GM12878 (cell line): ENCODE measurements at regions not wholly inside any gene's neighbourhood (a gene's known extent, or its start where the extent isn't known, plus 50 kb on each side); places are given as distances from the start of the nearest gene placed in this dataset.

ENCODE experiments used
- ATAC-seq: fragments of 200-7000 bp; cut with Tn5 transposase; 3 replicates; pipeline ENCODE4 v1.9.1; 2020; ENCODE audit warnings: mild to moderate bottlenecking, moderate library complexity
- BruUV-seq: library from RNA; stranded (reverse); fragments of 400-500 nt; replicated peaks from 2 replicates; lab custom pipeline; 2021; lab: Mats Ljungman, UMichigan
- CTCF ChIA-PET: fragments of 300-600 bp; sonication (Branson Sonifier 250); formaldehyde crosslinking; extraction: SDS; loops from one replicate; lab custom pipeline; 2021; ENCODE audit warnings: inconsistent platforms; lab: Yijun Ruan, JAX
- POLR2A ChIA-PET: fragments of 350-600 bp; formaldehyde crosslinking; extraction: SDS; loops from one replicate; lab custom pipeline; 2021; ENCODE audit warnings: inconsistent platforms; lab: Charles Lee
- RAD21 ChIA-PET: fragments of 300-600 bp; sonication (Branson Sonifier 250); formaldehyde crosslinking; loops from one replicate; lab custom pipeline; 2023; ENCODE audit warnings: antibody characterized with exemption; ENCODE audit not compliant: unreplicated experiment; lab: Charles Lee
- SMC1A ChIA-PET: fragments of 300-600 bp; sonication (Branson Sonifier 250); formaldehyde crosslinking; loops from one replicate; lab custom pipeline; 2023; ENCODE audit not compliant: unreplicated experiment, uncharacterized antibody; lab: Charles Lee
- DNase-seq: peaks from one replicate; pipeline ENCODE4 v3.0.0-alpha.2; 2011; ENCODE audit warnings: low read depth, low spot score
- FAIRE-seq: peaks from 3 replicates; lab custom pipeline; 2011; peaks lifted over from hg19 to GRCh38; lab: Jason Lieb, UNC
- H2AFZ ChIP-seq: 2 replicates; pipeline ENCODE4 v1.6.0; 2011; ENCODE audit warnings: low read depth, low read length, control low read depth; ENCODE audit not compliant: control insufficient read depth
- H3K27ac ChIP-seq: 2 replicates; pipeline ENCODE4 v1.5.1; 2011; ENCODE audit warnings: control low read depth; ENCODE audit not compliant: control insufficient read depth, insufficient read depth
- H3K27me3 ChIP-seq, 2 experiments: replicated peaks in 1 of 2; 2 replicates each; pipeline versions ENCODE4 v1.6.0 to v1.6.1; 2011; ENCODE audit warnings: low read length in 1 of 2; ENCODE audit not compliant: control insufficient read depth in 2 of 2, insufficient read depth in 2 of 2
- H3K36me3 ChIP-seq, 2 experiments: 2 replicates each; pipeline ENCODE4 v1.5.1; 2011; ENCODE audit warnings: low read length in 1 of 2; ENCODE audit not compliant: control insufficient read depth in 2 of 2, insufficient read depth in 2 of 2
- H3K4me1 ChIP-seq: 2 replicates; pipeline ENCODE4 v1.6.1; 2011; ENCODE audit warnings: mild to moderate bottlenecking, low read length, moderate library complexity, mixed read lengths; ENCODE audit not compliant: control insufficient read depth, insufficient read depth
- H3K4me2 ChIP-seq: 2 replicates; pipeline ENCODE4 v1.6.0; 2011; ENCODE audit warnings: control low read depth; ENCODE audit not compliant: control insufficient read depth, insufficient read depth
- H3K4me3 ChIP-seq: fragments of 200-600 bp; sonication (generic); 2 replicates; pipeline ENCODE4 v1.5.1; 2016
- H3K79me2 ChIP-seq: 2 replicates; pipeline ENCODE4 v1.6.0; 2011; ENCODE audit warnings: low read length; ENCODE audit not compliant: control insufficient read depth, insufficient read depth
- H3K9ac ChIP-seq: 2 replicates; pipeline ENCODE4 v1.8.0; 2011; ENCODE audit warnings: low read length, control low read depth, mixed read lengths; ENCODE audit not compliant: control insufficient read depth, insufficient read depth
- H3K9me3 ChIP-seq: replicated peaks from 3 replicates; pipeline ENCODE4 v1.5.1; 2011; ENCODE audit warnings: mild to moderate bottlenecking, low read length; ENCODE audit not compliant: control insufficient read depth, insufficient read depth
- H4K20me1 ChIP-seq: 2 replicates; pipeline ENCODE4 v1.6.0; 2011; ENCODE audit not compliant: control insufficient read depth, insufficient read depth
- CEBPB ChIP-seq, 2 experiments: fragments of 150-350 bp in 1 of 2; IDR thresholded peaks; 2 replicates each; pipeline ENCODE4 v1.6.1; 2012 to 2014; ENCODE audit warnings: low read depth in 2 of 2, low read length in 2 of 2, borderline replicate concordance in 1 of 2, inconsistent platforms in 1 of 2
- CHD1 ChIP-seq: IDR thresholded peaks from 2 replicates; pipeline ENCODE4 v1.6.1; 2012; ENCODE audit warnings: low read depth, low read length, improper control_type of control experiment
- FOXK2 ChIP-seq: fragments of 450-650 bp; IDR thresholded peaks from 2 replicates; pipeline ENCODE4 v1.6.1; 2017; ENCODE audit warnings: mild to moderate bottlenecking, moderate library complexity
- IKZF2 ChIP-seq, 2 experiments: fragments of 450-650 bp; IDR thresholded peaks; 2 replicates each; pipeline ENCODE4 v1.6.1; 2017; ENCODE audit warnings: mild to moderate bottlenecking in 2 of 2, moderate library complexity in 2 of 2
- KAT2A ChIP-seq: conservative IDR thresholded peaks from 2 replicates; pipeline ENCODE4 v1.6.1; 2011; ENCODE audit warnings: low read depth, low read length; ENCODE audit not compliant: control insufficient read depth
- POLR2AphosphoS2 ChIP-seq: IDR thresholded peaks from 2 replicates; pipeline ENCODE4 v1.6.1; 2011; ENCODE audit warnings: low read depth, mild to moderate bottlenecking, low read length, improper control_type of control experiment, moderate library complexity
- POU2F2 ChIP-seq: IDR thresholded peaks from 3 replicates; pipeline ENCODE4 v1.6.1; 2011; ENCODE audit warnings: low read depth, mild to moderate bottlenecking, low read length, borderline replicate concordance
- RELA ChIP-seq: fragments of 450-650 bp; IDR thresholded peaks from 2 replicates; pipeline ENCODE4 v1.8.0; 2014; ENCODE audit warnings: borderline replicate concordance; ENCODE audit not compliant: partially characterized antibody
- SMC3 ChIP-seq: IDR thresholded peaks from 2 replicates; pipeline ENCODE4 v1.6.1; 2011; ENCODE audit warnings: low read length, improper control_type of control experiment, borderline replicate concordance
- TARDBP ChIP-seq: IDR thresholded peaks from 2 replicates; pipeline ENCODE4 v1.6.1; 2016; ENCODE audit warnings: borderline replicate concordance
- WRNIP1 ChIP-seq: IDR thresholded peaks from 2 replicates; pipeline ENCODE4 v1.6.1; 2011; ENCODE audit warnings: low read depth, low read length, improper control_type of control experiment, borderline replicate concordance
- ZSCAN29 ChIP-seq: fragments of 450-650 bp; IDR thresholded peaks from 2 replicates; pipeline ENCODE4 v1.6.1; 2017; ENCODE audit warnings: mild to moderate bottlenecking, moderate library complexity
- WGBS: methylation state at CpG from one replicate; pipeline ENCODE4 v1.1.6; 2016; ENCODE audit warnings: low lambda C conversion rate; ENCODE audit not compliant: insufficient replicate concordance, insufficient coverage; ENCODE audit errors: missing lambda C conversion rate; 5-methylcytosine and 5-hydroxymethylcytosine counted together
- in situ Hi-C: fragments of 300-500 bp; cut with MboI; formaldehyde crosslinking; loops from 9 replicates; pipeline ENCODE4 v1.14.3; 2018; ENCODE audit warnings: mixed read lengths
- intact Hi-C: fragments of 100-400 bp; cut with micrococcal nuclease; formaldehyde crosslinking; loops from one replicate; pipeline ENCODE4 v1.14.2; 2022; ENCODE audit not compliant: unreplicated experiment
- TF ChIP-seq, protein P1 (sequence below): fragments of 450-650 bp; IDR thresholded peaks from 2 replicates; pipeline ENCODE4 v1.6.1; 2017; ENCODE audit warnings: low read depth, mild to moderate bottlenecking, moderate library complexity

DNA sequence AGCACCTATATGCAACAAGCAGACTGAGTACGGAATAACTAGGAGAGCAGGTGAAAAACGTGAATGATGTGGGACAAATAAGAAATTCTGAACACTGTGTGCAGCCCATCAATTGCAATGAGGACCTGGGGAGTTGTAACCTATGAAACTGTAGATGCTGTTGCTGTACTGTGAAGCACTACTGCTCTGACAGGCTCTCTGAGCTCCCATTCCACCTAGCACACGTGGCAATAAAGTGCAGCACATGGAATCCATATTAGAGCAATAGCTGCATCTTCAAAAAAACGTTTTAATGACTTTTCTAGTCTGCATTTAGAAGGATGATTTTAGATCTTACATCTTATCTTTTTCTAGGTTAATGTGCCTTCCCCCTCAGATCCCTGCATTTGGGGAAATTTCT, 748.7 kb upstream of the GOLIM4 start:
- Histone ChIP-seq H3K4me2 (no peak overlapping the region), H3K36me3 (no peaks in the 10 kb centered on the region), H3K27ac (no peak overlapping the region), H3K4me3 (no peak overlapping the region), H3K9me3 (no peaks in the 10 kb centered on the region), H3K4me1 (no peaks in the 10 kb centered on the region), H2AFZ (no peak overlapping the region), H4K20me1 (no peaks in the 10 kb centered on the region), H3K9ac (no peak overlapping the region), H3K79me2 (no peaks in the 10 kb centered on the region), H3K27me3 (no peaks in the 10 kb centered on the region)
- DNase-seq (no peak), ATAC-seq (peak; percentile 42; the same call in 2 of the 3 replicates), FAIRE-seq (no peak)
- no TSS peak for BruUV-seq
- ChIA-PET RAD21 (interaction anchor here (1.0 kb wide), 1 partner anchor 633 kb away, joined by 3 read pairs; no protein-coding TSS in a partner anchor), POLR2A (no interaction called here), CTCF (no interaction called here), SMC1A (no interaction called here)
- in situ Hi-C loops (no loop called here), intact Hi-C loops (loop anchor here (10.0 kb wide), 1 partner anchor 800 kb away; no protein-coding TSS in a partner anchor)
- 0% methylated on average over 4 of the region's 4 CpGs for WGBS
- TF ChIP-seq KAT2A (no peak), POU2F2 (no peak), POLR2AphosphoS2 (no peak), SMC3 (no peak), WRNIP1 (no peak), FOXK2 (no peak), IKZF2 (IDR thresholded peaks at IDR 0.05) (no peak), CEBPB (IDR thresholded peaks at IDR 0.05; ENCODE audit: borderline replicate concordance in 1 of 2, low read depth in 2 of 2, low read length in 2 of 2) (no peak), ZSCAN29 (no peak), CHD1 (no peak), TARDBP (no peak), RELA (no peak)
- TF ChIP-seq, protein P1, sequence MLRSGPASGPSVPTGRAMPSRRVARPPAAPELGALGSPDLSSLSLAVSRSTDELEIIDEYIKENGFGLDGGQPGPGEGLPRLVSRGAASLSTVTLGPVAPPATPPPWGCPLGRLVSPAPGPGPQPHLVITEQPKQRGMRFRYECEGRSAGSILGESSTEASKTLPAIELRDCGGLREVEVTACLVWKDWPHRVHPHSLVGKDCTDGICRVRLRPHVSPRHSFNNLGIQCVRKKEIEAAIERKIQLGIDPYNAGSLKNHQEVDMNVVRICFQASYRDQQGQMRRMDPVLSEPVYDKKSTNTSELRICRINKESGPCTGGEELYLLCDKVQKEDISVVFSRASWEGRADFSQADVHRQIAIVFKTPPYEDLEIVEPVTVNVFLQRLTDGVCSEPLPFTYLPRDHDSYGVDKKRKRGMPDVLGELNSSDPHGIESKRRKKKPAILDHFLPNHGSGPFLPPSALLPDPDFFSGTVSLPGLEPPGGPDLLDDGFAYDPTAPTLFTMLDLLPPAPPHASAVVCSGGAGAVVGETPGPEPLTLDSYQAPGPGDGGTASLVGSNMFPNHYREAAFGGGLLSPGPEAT = no peak
